Occipital lobe (tissue), 1 donor: ENCODE measurements at regions not wholly inside any gene's neighbourhood (a gene's known extent, or its start where the extent isn't known, plus 50 kb on each side); places are given as distances from the start of the nearest gene placed in this dataset.

ENCODE experiments used
- DNase-seq: peaks from one replicate; lab custom pipeline; 2025; lab: John Stamatoyannopoulos, UW

DNA sequence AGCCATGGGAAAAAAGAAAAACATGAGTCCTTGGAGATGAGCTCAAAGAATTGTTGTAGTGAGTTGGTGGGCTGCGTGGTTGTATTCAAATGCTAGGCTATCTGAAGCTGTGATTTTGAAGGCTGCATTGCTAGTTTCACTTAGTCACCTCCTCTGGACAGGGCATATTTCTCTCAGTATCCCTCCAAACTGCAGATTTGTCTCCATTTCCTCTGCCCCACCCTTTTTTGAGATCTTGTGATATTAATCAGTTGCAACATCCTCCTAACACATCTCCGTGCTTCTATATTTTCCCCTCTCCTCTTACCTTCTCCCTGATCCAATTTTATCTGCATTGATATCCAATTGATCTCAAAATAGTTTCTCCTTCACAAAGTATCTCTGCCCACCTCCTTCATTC is 1048.0 kb upstream of the WWC1 start:
- no peak for DNase-seq

DNA sequence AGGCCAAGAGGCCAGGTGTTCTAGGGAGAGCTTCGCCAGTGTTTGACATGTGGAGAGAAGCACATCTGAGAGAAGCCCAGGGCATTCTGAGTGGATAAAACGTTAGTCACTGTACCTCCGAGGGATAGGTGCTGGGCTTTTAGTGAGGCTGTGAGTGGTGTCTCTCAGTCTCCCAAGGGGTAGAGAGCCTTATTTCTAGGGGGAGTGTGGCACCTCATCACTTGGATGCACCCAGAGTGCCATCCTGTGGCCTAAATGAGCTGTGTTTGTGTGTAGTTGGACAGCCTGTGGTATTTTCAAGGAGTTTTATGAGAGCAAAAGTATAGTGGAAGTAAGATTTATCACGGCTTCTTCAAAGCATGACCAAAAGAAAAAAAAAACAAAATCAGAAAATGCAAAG is 1046.9 kb upstream of the WWC1 start:
- no peak for DNase-seq

DNA sequence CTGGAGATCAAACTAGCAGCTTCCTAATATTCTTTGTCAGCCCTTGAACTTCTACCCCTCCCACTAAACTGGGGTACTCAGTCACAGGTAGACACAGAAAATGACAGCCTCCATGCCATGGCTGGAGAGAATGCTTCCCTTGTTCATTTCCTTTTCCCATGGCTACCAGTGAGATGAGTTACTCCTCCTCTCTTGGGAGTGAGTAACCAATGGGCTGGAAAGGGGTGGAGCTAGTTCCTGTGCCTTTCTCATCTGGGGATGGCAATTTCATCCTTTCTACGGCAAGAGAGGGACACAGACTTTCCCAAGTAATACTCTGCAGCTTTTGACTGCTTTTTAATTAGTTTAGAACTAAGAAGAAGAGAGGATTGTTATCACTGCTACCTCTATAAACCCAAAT is 1045.6 kb upstream of the WWC1 start:
- no peak for DNase-seq

DNA sequence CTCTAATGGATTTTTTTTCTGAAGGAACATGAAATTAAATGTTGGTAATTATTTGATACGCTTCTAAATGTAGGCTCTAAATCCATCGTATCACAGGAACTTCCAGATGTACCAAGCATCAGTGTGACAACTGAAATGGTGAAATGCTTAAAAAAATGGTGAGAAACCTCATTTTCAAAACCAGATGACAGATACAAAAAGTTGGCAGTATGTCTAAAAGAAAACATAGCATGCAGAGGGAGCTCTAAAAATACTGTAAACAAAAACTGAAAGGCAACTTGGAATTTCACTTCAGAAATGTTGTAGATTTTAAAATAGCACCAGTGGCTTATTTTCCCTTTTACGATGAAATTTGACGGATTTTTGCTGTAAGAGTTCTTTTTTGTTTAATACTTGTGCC is 1043.6 kb upstream of the WWC1 start:
- DNase-seq, result no peak

DNA sequence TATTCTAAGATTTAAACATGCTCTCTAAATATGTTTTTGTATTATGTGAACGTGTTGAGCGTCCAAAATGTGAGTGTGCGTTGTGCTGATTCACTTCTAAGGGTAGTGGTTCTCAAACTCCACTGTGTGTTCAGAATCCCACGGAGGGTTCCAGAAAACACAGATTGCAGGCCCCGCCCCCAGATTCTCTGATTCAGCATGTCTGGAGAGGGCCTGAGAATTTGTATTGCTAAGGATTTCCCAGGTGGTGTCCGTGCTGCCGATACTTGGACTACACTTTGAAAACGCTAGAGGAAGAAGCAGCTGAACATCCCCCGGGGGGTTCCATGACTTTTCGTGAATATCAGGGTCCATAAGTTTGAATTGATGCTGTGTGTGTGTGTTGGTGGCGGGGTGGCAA is 1043.2 kb upstream of the WWC1 start:
- peak; percentile 28 for DNase-seq

DNA sequence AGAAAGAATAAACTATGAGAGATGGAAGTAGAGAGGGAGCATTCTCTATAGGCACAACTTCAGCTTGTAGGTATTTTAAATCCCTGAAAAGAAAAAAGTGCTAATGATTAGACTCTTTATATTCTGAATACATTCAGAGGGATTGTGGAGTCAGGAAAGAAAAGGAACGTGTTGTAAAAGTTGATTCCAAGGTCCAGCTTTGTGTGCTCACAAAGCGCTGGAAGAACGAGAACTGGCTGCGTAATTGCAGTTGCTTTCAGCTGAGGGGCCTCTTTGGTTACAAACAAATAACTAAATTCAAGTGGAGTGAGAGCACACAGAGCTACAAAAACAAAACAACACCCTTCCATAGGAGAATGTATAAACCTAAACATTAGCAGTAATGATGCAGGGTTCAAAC is 1040.4 kb upstream of the WWC1 start:
- DNase-seq, result no peak

DNA sequence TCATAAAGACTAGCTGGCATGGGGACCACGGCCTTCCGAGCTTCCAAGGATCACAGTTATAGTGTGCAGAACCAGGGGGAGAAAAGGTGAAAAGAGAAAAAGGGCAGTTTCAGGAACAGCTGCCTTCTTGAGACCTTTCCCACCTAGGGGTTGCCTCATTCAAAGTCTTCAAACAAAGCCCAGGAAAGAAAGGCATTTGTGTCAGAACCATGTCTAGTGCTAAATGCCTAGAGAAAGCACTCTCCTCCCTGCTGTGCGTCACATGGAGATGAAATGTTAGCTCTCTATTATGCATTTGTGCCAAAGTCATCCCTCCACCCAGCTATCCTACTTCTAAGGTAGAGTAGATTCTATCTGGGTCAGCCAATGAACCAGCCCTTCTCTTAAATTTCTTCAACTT is 1037.3 kb upstream of the WWC1 start:
- no peak for DNase-seq

DNA sequence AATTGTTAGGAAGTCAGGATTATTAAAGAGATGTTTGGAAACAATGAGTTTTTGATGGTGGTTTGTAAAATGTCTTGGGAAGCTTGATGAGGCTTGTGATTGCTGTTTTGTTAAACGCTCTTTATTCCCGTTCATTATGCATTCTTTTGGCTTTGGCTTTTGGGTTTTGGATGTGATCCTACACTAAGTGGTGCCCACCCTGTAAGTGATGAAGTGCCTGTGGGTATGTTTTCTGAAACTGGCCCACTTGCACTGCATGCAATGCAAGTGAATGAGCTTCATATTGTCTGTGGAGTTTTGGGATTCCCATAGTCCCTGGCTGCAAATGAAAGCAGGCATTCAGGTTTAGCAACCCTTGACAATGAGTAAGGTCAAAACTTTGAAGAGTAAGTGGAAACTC is 1035.5 kb upstream of the WWC1 start:
- DNase-seq, result no peak

DNA sequence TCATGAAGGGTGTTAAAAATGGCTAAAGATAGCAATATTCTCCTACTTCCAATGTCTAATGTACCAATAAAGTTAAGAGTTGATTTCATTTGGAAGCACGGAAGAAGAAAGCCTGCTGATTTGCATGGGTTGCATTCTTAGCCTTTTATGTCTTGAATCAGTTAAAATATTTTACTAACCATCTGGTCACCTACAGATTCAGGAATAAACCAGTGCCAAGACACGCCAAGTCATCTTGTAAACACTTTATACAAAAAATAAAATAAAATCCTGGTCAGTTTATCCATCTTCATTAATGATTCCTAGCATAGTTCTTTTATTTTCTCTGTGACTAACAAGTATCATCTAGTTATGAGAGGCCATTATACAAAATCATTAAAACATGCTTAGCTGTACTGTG is 1031.6 kb upstream of the WWC1 start:
- no peak for DNase-seq

DNA sequence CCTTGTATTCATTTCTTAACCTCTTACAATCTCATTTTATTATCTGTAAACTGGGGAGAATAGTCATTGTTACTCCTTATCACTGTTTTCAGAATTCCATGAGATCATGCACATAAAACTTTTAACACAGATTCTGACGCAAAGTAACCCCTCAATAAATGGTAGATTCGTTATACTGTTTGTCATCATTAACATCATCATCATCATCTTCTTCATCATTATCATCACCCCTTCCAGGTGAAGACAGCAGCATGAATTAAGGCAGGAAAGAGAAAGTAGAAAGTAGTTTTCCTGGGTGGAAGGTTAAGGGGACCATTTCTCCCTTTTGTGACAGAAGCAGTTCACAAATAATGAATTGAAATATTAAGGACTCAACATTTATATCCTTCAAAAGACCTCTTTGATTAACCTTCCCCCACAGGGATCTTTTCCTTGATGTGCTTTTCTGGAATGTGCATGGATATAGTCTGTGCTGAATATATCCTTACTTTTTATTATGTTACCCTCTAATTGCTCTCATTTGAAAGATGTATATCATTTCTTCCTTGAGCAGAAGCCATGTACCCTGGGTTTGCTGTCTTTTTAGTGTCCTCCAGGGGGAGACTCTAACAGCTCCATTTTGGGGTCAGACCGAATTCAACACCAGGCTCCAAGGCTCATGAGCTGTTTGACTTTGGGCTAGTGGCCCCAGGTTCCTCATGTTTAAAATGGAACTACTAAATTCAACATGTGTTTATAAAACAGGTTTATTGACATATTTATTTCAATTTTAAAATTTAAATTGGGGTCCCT is 1029.9 kb upstream of the WWC1 start:
- DNase-seq, result no peak

DNA sequence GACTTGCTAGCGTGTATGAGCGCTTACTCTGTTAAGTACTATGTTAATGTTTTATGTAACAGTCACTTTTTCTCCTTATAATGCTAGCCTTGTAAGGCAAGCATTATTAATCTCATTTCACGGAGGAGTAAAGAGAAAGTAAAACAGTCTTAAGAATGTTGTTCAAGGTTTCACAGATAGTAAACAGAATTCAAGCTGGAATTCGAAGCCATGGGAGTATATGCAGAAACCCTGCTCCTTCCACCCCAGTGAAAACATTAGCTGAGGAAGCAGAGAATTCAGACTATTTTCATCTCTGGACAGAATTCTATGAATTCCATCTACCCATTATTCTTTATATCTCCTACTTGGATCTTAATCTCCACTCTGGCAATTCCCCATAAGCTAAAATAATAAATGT is 1028.3 kb upstream of the WWC1 start:
- DNase-seq, result no peak

DNA sequence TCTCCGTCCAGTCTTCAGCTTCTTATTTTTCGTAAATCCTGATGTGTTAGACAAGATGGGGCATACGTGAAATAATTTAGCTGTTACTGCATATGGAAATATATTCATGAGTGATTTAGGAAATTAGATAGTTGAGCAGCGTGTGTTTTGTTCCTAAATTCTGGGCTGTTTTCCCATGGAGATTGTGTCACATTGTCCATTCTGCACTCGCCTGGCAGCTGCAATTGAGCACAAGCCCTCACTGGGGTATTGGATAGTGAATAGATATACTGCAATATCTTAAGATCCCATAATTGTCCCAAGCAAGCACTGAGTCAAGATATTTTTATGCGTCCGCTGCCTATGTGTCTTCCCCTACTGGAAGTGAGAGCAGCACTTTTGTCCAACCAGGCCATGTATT is 1027.1 kb upstream of the WWC1 start:
- no peak for DNase-seq

DNA sequence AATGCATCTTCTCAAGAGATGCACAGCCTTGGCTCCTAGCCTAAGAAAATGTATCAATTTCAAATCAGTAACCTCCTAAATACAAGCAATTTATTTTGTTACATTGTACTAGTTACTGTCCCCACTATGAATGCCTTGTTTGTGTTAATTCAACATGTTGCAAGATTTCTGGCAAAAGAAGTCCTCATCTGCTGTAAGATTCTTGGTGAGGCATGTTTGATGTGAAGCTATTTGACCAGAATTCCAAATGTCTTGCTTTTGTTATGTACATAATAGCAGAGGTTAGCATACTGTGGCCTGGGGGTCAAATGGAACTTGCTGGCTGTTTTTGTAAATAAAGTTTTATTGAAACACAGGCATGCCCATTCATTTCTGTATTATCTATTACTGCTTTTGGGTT is 1023.1 kb upstream of the WWC1 start:
- no peak for DNase-seq

DNA sequence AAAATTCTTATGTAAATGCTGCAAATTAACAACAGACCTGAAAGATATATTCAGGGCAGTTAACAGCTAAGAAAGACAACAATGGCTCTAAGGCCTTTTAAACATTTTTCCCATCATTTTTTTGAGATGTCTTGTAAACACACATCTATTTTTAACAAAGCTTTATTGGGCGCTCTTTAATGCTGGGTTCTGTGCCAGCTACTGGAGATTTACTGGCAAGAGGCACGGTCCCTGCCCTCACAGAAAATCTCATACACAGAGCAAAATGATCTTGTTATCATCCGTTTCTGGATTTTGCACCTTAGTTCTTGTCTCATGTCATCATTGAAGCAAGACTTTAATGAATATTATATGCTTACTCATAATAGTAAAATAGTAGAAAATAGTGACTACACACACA is 1022.3 kb upstream of the WWC1 start:
- no peak for DNase-seq

DNA sequence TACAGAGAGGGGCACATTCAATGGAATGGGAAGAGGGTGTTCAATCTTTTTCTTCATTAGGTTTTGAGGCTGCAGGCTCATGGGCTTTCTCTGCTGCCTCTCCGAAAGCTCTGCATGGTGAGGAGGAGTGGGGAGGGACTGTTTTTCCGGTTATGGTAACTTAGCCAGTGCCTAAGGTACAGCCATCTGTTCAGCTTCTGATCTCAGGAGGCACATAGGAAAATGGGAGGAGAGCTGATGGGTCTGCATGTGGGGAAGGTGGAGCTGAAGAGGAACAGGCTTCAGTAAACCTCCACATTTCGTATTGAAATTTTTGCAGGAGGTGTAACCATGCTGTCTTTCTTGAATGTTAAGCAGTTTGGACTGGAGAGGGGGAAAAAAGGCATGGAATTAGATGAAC is 1020.4 kb upstream of the WWC1 start:
- no peak for DNase-seq

DNA sequence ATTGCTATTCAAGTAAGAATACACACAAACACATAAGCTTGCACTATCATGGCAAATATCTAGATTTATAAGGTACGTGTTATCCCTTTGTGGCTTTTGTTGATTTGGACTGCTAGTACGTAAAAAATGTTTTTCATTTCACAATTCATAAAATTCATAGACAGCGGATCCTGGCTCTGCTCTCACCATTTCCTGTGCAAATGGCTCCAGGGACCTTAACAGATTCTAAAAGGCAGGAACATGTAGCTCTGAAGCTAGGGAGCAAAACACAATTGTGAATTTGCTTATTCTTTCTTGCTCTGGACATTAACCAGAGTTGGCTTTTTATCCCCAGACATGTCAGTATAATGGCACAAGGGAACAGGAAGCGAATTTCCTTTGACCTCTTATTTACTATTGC is 1019.9 kb upstream of the WWC1 start:
- no peak for DNase-seq

DNA sequence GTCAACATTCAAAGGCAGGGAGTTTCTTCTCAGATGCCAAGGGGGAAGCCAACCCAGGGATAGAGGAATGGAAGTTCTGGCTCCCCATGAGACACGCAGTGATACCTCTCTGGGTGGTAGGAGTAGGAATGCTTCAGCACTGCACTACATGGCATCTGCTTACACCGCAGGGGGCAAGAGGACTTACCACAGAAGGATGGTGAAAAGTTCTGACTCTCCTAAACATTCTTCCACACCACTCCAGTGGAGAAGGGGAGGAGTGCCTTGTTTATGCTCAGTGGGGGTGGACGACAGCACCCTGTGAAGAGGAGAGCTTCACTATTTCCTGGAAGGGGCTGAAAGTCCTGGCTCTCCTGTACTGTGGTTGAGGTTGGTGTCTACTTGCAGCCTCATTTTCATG is 1011.3 kb upstream of the WWC1 start:
- DNase-seq, result no peak

DNA sequence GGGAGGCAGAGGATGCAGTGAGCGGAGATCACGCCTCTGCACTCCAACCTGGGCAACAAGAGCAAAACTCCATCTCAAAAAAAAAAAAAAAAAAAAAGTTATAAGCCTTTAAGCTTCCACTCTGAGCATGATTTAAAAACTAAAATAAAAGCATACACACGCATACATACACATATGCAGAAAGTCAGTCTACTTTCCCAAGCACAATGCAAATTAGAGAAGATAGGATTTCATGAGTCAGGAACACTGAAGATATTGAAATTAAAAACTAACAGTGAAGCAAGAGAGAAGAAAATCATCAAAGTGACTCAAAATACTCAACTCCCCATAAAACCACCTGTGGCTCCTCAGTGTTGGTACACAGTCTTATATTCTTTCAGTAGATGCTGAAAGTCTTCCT is 1009.5 kb upstream of the WWC1 start:
- no peak for DNase-seq

DNA sequence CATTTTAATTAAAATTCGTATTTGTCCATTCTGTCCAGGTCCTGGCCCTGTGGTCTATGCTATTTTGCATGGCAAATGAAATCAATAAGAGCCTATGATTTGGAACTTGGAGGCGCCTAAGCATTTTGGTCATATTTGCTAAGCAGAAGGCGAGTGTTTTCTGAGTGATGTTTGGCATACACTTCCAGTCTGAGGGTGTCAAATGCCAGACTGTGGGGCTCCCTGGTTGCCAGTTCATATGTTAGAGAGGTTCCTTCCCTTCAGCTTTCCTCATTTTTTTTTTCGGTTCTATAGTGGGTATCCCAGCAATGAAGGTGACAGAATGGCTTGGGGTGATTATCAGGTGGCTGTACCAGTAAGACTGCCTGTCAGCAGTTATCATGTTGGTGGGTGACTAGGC is 1007.8 kb upstream of the WWC1 start:
- DNase-seq, result no peak

DNA sequence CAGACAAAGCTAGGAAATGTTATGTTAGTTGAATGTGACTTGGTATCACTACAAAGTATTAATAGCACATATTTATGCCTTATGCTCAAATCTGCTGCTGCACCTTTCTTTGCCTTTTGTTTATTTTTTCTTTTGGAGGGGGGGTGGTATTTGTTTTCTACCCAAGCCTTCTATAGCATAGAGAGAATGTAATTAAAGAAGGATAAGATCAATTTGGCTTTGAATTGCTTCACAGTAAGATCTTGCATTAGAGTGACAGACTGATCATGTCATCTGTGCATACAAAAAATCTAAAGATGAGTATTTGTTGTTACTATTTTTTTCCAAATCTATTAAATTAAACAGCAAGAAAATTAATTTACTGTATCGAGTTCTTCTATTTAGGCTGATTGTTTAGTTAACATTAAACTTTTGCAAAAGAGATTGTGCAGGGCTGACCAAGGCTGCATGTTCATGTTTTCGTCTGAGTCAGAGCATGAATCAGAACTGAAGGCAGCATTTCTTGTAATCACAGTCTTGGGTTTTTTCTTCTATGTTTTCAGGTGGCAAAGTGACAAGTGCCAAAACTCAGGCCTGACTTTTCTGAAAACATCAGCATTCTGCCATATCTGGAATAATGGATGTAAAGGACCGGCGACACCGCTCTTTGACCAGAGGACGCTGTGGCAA is 1007.1 kb upstream of the WWC1 start:
- DNase-seq, result no peak

DNA sequence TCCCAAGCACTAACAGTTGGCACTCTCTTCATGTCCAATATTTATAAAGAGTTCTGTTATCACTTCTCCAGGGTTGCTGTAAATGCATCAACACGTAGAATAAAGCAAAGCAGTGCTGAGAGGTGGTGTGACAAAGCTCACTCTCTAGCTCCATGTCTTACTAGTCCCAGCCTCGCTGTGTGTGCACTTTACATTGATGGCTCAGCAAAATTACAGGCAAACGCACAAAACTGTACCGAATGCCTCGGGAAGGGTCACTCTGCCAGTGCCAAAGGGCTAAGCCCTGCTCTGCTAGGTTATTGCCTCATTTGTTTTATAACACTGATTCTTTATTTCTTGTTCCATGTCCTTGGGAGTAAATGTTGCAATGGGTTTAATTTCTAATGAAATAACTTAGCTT is 1005.9 kb upstream of the WWC1 start:
- DNase-seq, result no peak

DNA sequence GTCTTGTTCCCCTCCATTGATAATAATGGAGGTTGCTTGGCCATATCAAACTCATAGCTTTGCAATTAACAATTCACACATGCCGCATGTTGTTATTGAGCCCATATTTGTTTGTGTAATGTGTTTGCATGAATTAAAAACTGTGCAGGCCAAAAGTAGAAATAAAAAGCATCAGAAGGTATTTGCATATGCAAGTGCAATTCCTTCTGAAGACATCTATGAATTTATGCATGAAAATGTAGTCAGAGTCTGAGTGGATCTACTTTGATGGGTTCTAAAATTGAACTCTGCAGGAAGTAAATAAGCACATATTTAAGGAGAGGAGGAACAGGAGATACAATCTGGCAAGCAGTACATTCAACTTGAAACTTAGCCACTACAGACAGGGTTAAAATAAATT is 1004.6 kb upstream of the WWC1 start:
- DNase-seq, result no peak

DNA sequence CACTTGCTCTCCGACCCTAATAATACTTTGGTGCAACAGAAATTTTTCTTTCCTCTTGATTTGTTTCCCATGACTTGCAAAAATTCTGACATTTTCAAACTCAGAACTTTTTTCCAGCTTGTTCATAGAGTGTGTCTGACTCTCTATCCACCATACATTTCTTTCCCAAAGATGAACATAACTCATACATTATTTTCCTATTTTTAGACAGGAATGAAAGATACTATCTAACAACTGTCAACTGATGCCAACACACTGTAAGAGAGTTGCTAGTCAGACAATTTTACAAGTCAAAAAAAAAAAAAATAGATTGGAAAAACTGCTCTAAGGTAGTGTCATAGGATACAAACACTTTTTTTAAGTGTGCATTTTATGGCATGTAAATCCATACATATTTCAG is 1001.0 kb upstream of the WWC1 start:
- DNase-seq, result no peak
